Right hindlimb (tissue), 1 donor: ENCODE measurements at regions not wholly inside any gene's neighbourhood (a gene's known extent, or its start where the extent isn't known, plus 50 kb on each side); places are given as distances from the start of the nearest gene placed in this dataset.
"Not testable (repeated sequence)": the region's sequence is repeated elsewhere in the genome, so short reads cannot be mapped to it uniquely, and the experiment has no call there.

Experiments
- DNase-seq: peaks from one replicate; pipeline ENCODE4 v3.0.0-alpha.2; 2018

DNA sequence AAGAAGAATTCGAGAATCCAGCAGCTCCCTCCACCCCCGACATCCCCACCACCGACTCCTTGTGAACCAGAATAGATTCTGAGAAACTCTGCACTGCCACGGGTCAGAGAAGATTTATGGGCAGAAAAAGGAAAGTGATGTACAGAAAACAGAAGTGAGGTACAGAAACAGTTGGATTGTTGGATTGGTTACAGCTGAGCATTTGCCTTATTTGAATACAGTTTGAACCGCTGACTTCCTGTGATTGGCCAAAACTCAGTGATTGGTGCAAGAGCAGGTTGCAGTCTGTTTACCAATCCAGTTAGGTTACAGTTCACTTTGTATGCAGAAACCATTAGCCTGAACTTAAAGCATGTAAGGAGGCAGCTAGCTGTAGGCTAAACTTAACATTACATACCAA is 131.2 kb upstream of the HDDC2 start:
- no peak for DNase-seq

DNA sequence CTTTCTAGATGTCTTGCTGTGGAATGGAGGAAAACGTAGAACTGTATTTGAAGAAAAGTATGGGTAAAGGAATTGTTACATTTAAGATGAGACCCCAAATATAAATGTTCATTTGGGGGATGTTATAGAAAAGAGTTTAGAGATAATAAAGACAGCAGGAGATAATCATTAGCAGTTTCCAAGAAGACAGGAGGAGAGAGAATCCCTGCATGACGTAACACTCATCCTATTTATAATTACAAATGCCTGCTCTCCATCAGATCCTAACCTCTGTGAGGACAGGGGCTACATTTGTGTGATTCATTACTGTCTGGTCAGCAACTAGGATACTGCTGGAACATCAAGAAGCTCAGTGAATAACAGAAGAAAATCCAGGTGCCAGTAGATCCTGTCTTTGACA is 133.0 kb upstream of the HDDC2 start:
- no peak for DNase-seq

- DNase-seq: no peak
Observed at GRCh38 chr6:125439512-125439911, 137.7 kb upstream of the HDDC2 start.

GRCh38 chr6:125444006-125444923 is 142.5 kb upstream of the HDDC2 start:
- DNase-seq: peak; percentile 69

DNA sequence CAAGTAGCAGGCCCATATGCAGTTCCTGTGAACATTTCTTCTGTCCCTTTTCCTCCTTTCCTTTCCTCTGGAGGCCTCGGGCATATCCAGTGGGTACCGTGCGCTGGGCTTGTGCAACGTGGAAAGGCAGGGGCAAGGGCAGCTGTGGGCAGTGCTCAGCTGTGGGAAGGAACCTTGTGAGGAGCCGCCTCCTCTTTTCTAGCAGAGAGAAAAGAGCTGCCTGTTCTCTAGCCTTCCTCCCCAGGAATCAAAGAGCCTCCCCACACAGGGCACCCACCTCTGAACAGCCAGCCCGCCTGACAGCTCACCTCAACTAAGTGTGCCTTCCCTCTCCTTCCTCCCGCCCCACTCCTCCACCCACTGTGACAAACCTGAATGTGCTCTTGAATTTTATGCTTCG is 143.3 kb upstream of the HDDC2 start:
- DNase-seq: no peak

GRCh38 chr6:125446011-125446410 is 144.2 kb upstream of the HDDC2 start:
- no peak for DNase-seq

DNA sequence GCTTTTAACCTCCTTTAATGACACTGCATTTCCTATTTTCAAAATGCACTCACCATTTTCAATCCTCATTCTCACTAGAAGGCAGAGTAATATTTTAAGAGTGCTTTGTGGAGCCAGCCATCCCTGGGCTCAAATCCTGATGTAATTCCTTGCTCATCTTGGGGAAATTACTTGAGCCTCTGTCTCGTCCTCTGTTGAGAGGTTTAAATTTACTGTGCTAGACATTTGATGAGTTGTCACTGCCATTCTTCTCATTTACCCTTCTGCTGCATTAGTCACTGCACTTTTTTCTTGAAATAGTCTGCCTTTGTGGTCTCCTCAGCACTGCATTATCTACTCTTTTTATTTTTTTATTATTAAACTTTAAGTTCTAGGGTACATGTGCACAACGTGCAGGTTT is 150.0 kb upstream of the HDDC2 start:
- DNase-seq: no peak

GRCh38 chr6:125453516-125453915 is 151.7 kb upstream of the HDDC2 start:
- no peak for DNase-seq

DNA sequence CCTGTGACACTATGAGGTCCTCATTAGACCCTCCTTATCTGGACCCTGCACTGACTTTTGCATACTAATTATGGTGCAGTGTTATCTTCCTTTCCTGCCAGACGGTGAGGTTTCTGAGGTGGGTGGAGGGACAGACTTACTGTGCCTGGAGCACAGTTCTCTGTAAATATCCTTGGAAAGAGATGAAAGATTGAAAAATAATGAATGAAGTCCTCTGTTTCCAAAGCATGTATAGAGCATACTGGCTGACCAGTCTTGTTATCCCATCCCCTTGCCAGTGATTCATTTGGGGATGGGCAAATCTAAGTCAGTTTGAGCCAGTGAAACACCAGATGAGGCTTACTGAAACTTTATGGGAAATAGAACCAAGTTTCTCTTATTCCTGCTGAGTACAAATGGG is 152.6 kb upstream of the HDDC2 start:
- no peak for DNase-seq

- DNase-seq: not testable (repeated sequence)
Observed at GRCh38 chr6:125458493-125458892, 156.7 kb upstream of the HDDC2 start.

GRCh38 chr6:125465332-125465731 is 163.6 kb upstream of the HDDC2 start:
- DNase-seq: not testable (repeated sequence)

DNA sequence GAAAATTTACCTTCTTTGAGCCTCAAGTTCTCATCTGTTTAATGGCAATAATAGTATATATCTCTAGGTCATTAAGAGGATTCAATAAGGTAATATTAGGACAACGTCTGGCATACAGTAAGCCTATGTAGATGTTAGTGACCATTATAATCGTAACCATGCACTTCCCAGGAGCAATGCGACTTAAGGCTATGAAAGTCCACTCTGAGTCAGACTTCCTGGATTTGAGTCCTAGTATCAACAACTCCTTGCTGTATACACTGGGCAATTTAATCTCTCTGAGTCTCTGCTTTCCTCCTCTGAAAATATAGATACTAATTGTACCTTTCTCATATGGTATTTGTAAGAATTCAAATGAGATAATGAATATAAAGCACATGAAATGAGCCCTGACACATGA is 168.1 kb upstream of the HDDC2 start:
- DNase-seq: no peak

- DNase-seq: no peak
Observed at GRCh38 chr6:125471667-125472066, 169.9 kb upstream of the HDDC2 start.

DNA sequence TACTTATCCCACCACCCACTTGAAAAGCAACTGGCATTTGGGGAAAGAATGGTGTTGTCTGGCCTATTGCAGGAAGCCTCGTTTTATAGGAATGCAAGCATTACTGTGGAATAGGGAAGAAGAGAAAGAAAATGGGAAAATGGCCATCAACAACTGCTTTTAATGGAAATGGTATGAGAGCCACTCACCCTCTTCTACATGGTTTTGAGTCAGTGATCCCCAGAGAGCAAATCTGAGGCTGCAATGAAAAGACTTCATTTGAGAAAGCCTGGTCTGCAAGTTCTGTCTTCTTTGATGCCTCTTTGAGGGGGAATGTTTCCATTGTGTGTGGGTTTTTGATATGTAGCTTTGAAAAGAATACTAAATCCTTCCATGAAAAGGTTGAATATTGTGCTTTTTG is 172.3 kb upstream of the HDDC2 start:
- no peak for DNase-seq

- DNase-seq: no peak
Observed at GRCh38 chr6:125477156-125477555, 175.4 kb upstream of the HDDC2 start.

DNA sequence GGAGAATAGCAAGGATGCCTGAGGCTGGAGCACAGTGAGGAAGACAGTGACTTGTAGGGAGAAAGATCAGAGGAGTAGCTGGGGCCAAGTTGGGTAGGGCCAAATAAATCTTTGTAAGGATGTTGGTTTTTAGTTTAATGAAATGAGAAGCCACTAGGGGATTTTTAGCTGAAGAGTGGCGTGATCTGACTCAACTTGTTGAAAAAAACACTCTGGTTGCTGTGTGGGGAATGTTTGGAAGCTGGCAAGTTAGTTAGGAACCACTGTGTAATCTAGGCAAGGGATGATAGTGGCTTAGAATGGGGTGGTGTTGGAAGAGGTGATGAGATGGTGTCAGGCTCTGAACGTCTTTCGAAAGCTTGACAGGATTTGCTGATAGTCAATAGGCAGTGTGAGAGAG is 176.1 kb upstream of the HDDC2 start:
- no peak for DNase-seq

DNA sequence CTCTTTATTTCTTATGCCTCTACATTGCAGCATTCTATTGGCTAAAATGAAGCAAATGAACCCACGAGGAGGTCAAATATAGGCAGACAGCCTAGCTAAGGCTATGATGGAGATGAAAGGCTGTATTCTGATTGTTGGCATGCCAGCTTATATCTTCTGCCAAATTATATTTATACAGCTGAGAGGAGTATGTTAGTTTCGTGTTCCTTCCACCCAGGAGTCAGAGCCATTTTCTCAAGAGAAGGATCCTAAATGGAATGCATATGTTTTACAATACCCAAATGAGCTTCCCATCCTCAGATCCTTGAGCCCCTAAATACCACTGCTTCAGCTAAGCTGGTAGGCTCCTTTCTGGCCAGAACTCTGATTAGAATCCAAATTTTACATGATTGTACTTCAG is 178.4 kb upstream of the HDDC2 start:
- no peak for DNase-seq

- peak; percentile 28 for DNase-seq
Observed at GRCh38 chr6:125480571-125480970, 178.8 kb upstream of the HDDC2 start.

- DNase-seq: no peak
Observed at GRCh38 chr6:125481056-125481455, 179.3 kb upstream of the HDDC2 start.

- no peak for DNase-seq
Observed at GRCh38 chr6:125485757-125486156, 184.0 kb upstream of the HDDC2 start.

DNA sequence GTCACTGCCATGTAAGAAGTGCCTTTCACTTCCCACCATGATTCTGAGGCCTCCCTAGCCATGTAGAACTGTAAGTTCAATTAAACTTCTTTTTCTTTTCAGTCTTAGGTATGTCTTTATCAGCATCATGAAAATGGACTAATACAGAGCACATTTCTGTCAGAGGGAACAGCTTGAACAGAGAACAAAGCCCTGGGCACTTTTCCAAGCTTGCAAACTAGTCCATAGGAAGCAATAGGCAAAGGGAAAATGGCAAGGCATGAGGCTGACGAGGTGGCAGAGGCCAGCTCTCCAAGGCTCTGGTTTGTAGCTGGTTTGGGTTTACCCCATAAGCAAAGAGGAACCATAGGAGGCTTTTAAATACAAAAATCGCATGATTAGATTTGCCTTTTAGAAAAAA is 185.1 kb upstream of the HDDC2 start:
- no peak for DNase-seq

GRCh38 chr6:125489579-125490285 is 188.0 kb upstream of the HDDC2 start:
- DNase-seq: no peak

DNA sequence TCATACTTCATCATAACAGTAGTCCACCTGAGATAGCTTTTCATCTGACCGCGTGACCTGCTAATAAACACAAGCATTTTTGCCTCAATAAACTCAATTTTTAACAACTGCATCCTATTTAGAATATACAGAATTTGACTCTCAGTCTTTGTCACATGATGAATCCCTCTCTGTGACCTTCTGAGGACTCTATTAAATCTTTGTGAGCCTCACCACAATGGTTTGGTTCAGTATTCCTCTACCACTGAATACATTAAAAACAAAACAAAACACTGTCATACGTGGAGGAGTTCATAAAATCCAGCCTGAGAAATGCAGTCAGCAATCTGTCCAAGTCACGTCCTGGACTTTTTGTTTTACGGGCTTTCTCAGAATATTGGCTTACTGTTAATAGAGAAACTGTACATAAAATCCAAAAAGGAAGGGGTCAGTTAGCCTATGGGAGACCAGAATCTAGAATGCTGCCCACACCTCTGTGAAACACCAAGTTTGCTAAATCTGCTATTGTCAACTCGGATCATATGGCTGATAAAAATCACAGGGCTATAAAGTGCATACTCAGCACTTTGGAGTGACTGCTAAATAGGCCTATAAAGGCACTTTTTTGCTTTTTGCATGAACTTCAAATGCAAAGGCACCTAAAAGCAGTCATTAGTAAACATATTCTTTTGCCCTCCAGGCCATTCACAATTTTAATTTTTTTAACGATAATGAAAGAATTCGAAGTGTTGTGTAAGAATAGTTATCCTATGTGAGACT is 190.3 kb upstream of the HDDC2 start:
- DNase-seq: no peak

- DNase-seq: no peak
Observed at GRCh38 chr6:125498606-125499005, 196.8 kb upstream of the HDDC2 start.
